ENCODE measurements at regions not wholly inside any gene's neighbourhood (a gene's known extent, or its start where the extent isn't known, plus 50 kb on each side); places are given as distances from the start of the nearest gene placed in this dataset.

- TF ChIP-seq USF2 (IDR thresholded peaks at IDR 0.05) (no peak), CTCF (IDR thresholded peaks at IDR 0.05) (no peak), ESRRA (IDR thresholded peaks at IDR 0.05; ENCODE audit: borderline replicate concordance, low read length) (no peak), CEBPB (IDR thresholded peaks at IDR 0.05) (no peak), HOXA7 (CRISPR knock-in tag; IDR thresholded peaks at IDR 0.05) (no peak), HDAC2 (IDR thresholded peaks at IDR 0.05) (no peak)
Observed at GRCh38 chr3:56926243-56926946, 124.6 kb upstream of the ARHGEF3 start.
